ENCODE measurements at regions not wholly inside any gene's neighbourhood (a gene's known extent, or its start where the extent isn't known, plus 50 kb on each side); places are given as distances from the start of the nearest gene placed in this dataset.

DNA sequence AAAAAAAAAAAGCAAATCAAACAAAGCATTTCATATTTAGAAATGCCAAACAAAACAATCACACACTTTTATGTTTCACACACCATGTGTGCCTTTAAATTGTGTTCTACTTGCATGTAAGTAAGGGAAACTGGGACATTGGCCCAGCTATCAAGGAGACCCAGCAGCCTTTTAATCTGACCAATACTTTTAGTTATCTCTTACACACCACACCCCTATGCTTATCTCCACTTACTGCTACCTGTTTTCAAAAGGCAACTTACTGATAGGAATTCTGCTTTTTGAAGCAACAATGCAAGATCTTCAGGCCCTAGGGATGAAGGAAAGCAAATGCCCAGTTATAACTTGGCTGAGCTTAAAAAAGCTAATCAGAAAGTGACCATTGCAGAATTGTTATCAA, 1244.8 kb upstream of the SORCS1 start:
- DNase-seq (ENCODE audit: low read depth), result no peak
- TF ChIP-seq, protein P1, sequence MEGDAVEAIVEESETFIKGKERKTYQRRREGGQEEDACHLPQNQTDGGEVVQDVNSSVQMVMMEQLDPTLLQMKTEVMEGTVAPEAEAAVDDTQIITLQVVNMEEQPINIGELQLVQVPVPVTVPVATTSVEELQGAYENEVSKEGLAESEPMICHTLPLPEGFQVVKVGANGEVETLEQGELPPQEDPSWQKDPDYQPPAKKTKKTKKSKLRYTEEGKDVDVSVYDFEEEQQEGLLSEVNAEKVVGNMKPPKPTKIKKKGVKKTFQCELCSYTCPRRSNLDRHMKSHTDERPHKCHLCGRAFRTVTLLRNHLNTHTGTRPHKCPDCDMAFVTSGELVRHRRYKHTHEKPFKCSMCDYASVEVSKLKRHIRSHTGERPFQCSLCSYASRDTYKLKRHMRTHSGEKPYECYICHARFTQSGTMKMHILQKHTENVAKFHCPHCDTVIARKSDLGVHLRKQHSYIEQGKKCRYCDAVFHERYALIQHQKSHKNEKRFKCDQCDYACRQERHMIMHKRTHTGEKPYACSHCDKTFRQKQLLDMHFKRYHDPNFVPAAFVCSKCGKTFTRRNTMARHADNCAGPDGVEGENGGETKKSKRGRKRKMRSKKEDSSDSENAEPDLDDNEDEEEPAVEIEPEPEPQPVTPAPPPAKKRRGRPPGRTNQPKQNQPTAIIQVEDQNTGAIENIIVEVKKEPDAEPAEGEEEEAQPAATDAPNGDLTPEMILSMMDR (IDR thresholded peaks at IDR 0.05; ENCODE audit: low read depth, low read length, missing control alignments), result no peak

GRCh38 chr10:108404155-108404554, 1239.6 kb upstream of the SORCS1 start:
- TF ChIP-seq, protein P1 (IDR thresholded peaks at IDR 0.05; ENCODE audit: low read depth, low read length, missing control alignments), result no peak
- H3K4me3 ChIP-seq (ENCODE audit: low read depth, low read length), result no peak overlapping the region
- DNase-seq (ENCODE audit: low read depth), result no peak

More for the DNA sequence above, 1244.8 kb upstream of the SORCS1 start:
- no peak overlapping the region for H3K4me3 ChIP-seq (ENCODE audit: low read depth, low read length)

DNA sequence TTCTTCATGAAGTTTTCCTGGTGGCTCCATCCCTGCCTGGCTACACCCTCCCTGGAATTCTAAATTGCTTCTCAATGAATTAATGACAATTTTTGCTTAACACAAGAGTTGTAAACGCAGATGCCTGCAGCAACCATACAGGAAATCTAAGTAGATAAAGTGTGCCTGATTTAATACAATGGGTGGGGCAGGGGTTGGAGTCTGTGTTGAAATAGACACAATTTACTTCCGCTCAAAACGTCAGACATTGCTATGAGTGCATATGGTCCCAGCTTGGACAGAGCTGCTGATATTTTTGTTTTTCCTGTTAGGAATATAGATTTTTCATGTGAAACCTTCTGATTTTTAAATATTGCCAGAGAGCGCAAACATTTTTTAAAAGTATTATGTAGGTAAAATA, 1235.0 kb upstream of the SORCS1 start:
- H3K4me3 ChIP-seq (ENCODE audit: low read depth, low read length), result no peak overlapping the region
- TF ChIP-seq, protein P1 (IDR thresholded peaks at IDR 0.05; ENCODE audit: low read depth, low read length, missing control alignments), result no peak
- DNase-seq (ENCODE audit: low read depth), result no peak

- no peak overlapping the region for H3K4me3 ChIP-seq (ENCODE audit: low read depth, low read length)
- TF ChIP-seq, protein P1 (IDR thresholded peaks at IDR 0.05; ENCODE audit: low read depth, low read length, missing control alignments), result no peak
- no peak for DNase-seq (ENCODE audit: low read depth)
Measured at GRCh38 chr10:108393089-108393488, 1228.6 kb upstream of the SORCS1 start.

- no peak for DNase-seq (ENCODE audit: low read depth)
- TF ChIP-seq, protein P1 (IDR thresholded peaks at IDR 0.05; ENCODE audit: low read depth, low read length, missing control alignments), result no peak
- H3K4me3 ChIP-seq (ENCODE audit: low read depth, low read length), result no peak overlapping the region
Measured at GRCh38 chr10:108392286-108392685, 1227.8 kb upstream of the SORCS1 start.

GRCh38 chr10:108388706-108389105, 1224.2 kb upstream of the SORCS1 start:
- TF ChIP-seq, protein P1 (IDR thresholded peaks at IDR 0.05; ENCODE audit: low read depth, low read length, missing control alignments), result no peak
- DNase-seq (ENCODE audit: low read depth), result no peak
- H3K4me3 ChIP-seq (ENCODE audit: low read depth, low read length), result no peak overlapping the region

- no peak for DNase-seq (ENCODE audit: low read depth)
- H3K4me3 ChIP-seq (ENCODE audit: low read depth, low read length), result no peak overlapping the region
- TF ChIP-seq, protein P1 (IDR thresholded peaks at IDR 0.05; ENCODE audit: low read depth, low read length, missing control alignments), result no peak
Measured at GRCh38 chr10:108385963-108386362, 1221.5 kb upstream of the SORCS1 start.
